Keratinocyte (primary cell): ENCODE measurements at regions not wholly inside any gene's neighbourhood (a gene's known extent, or its start where the extent isn't known, plus 50 kb on each side); places are given as distances from the start of the nearest gene placed in this dataset.

Experiments
- DNase-seq: peaks from one replicate; pipeline ENCODE4 v3.0.0-alpha.2; 2011; ENCODE audit warnings: low read depth, missing footprints, low spot score
- FAIRE-seq: peaks from 2 replicates; lab custom pipeline; 2011; peaks lifted over from hg19 to GRCh38; lab: Jason Lieb, UNC
- H2AFZ ChIP-seq: 2 replicates; pipeline ENCODE4 v1.6.0; 2012; ENCODE audit warnings: low read length, control low read depth, inconsistent platforms; ENCODE audit not compliant: control insufficient read depth
- H3K27ac ChIP-seq: 2 replicates; pipeline ENCODE4 v1.5.1; 2011; ENCODE audit warnings: low read length; ENCODE audit not compliant: control insufficient read depth, insufficient read depth
- H3K27me3 ChIP-seq: 3 replicates; pipeline ENCODE4 v1.6.0; 2011; ENCODE audit warnings: low read length; ENCODE audit not compliant: control insufficient read depth, insufficient read depth; ENCODE audit errors: extremely low read depth
- H3K36me3 ChIP-seq, 2 experiments: 2 replicates in 1 of 2; 3 replicates in 1 of 2; pipeline ENCODE4 v1.5.1; 2011; ENCODE audit warnings: low read length in 2 of 2, mild to moderate bottlenecking in 1 of 2; ENCODE audit not compliant: control insufficient read depth in 2 of 2, insufficient read depth in 2 of 2; ENCODE audit errors: extremely low read depth in 1 of 2
- H3K4me1 ChIP-seq: 3 replicates; pipeline ENCODE4 v1.5.1; 2011; ENCODE audit warnings: low read length; ENCODE audit not compliant: control insufficient read depth, insufficient read depth; ENCODE audit errors: extremely low read depth
- H3K4me2 ChIP-seq: 3 replicates; pipeline ENCODE4 v1.6.0; 2011; ENCODE audit warnings: low read depth, low read length; ENCODE audit not compliant: control insufficient read depth, insufficient read depth; ENCODE audit errors: extremely low read depth
- H3K4me3 ChIP-seq, 3 experiments: fragments of 200-600 bp in 1 of 3; sonication (generic) in 1 of 3; 2 replicates in 2 of 3; 3 replicates in 1 of 3; pipeline ENCODE4 v1.5.1; 2011 to 2016; ENCODE audit warnings: low read length in 3 of 3, mild to moderate bottlenecking in 3 of 3, control low read depth in 2 of 3, inconsistent platforms in 1 of 3, low read depth in 1 of 3, mixed read lengths in 1 of 3, mixed run types in 1 of 3, moderate library complexity in 1 of 3; ENCODE audit not compliant: control insufficient read depth in 2 of 3, insufficient read depth in 2 of 3; ENCODE audit errors: extremely low read depth in 1 of 3
- H3K79me2 ChIP-seq: 2 replicates; pipeline ENCODE4 v1.6.0; 2012; ENCODE audit warnings: low read length; ENCODE audit not compliant: control insufficient read depth, insufficient read depth
- H3K9ac ChIP-seq: 3 replicates; pipeline ENCODE4 v1.6.0; 2011; ENCODE audit warnings: low read length; ENCODE audit not compliant: control insufficient read depth, insufficient read depth; ENCODE audit errors: extremely low read depth
- H3K9me1 ChIP-seq: 3 replicates; pipeline ENCODE4 v1.6.0; 2011; ENCODE audit warnings: low read length; ENCODE audit not compliant: control insufficient read depth, insufficient read depth; ENCODE audit errors: extremely low read depth
- H3K9me3 ChIP-seq: 2 replicates; pipeline ENCODE4 v1.5.1; 2012; ENCODE audit warnings: low read depth, low read length; ENCODE audit not compliant: control insufficient read depth
- H4K20me1 ChIP-seq: 3 replicates; pipeline ENCODE4 v1.6.0; 2011; ENCODE audit warnings: low read length; ENCODE audit not compliant: control insufficient read depth, insufficient read depth; ENCODE audit errors: extremely low read depth
- EZH2 ChIP-seq: IDR thresholded peaks from one replicate; pipeline ENCODE4 v1.6.1; 2012; ENCODE audit warnings: inconsistent platforms, mild to moderate bottlenecking, low read length, moderate library complexity
- dilution Hi-C: fragments of 300-500 bp; cut with MboI; formaldehyde crosslinking; loops from one replicate; pipeline ENCODE4 v1.7.0; 2020; ENCODE audit warnings: low sequenced_read_pairs; ENCODE audit not compliant: extremely low pct_ligation_motif_present
- TF ChIP-seq, protein P1 (sequence below), 3 experiments: IDR thresholded peaks in 1 of 3; conservative IDR thresholded peaks in 1 of 3; optimal IDR thresholded peaks in 1 of 3; 2 replicates in 2 of 3; 3 replicates in 1 of 3; pipeline versions ENCODE3 to v1.5.1; 2011; ENCODE audit warnings: low read length in 3 of 3, mild to moderate bottlenecking in 3 of 3, moderate library complexity in 2 of 3, control low read depth in 1 of 3, inconsistent platforms in 1 of 3; ENCODE audit not compliant: insufficient read depth in 2 of 3; ENCODE audit errors: extremely low read depth in 1 of 3

DNA sequence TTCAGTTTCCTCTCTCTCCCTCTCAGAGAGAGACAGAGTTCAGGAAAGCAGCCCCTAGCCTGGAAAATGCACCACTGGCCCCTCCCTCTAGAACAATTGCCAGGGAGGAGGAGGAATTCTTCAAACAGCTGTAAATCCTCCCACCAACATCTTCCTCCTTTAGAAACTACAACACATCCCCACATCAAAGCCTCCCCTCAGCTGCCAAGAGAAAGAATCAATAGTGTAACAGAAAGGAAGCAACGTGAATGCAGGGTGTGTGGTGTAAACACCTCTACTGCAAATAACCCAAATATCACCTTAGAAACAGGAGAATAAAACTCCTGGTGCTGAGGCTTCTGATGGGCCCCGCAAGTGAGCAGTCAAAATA, 249.9 kb upstream of the GATB start:
- no peak overlapping the region for H2AFZ ChIP-seq
- H3K79me2 ChIP-seq: no peaks in the 10 kb centered on the region
- no peaks in the 10 kb centered on the region for H3K27me3 ChIP-seq
- H4K20me1 ChIP-seq: no peaks in the 10 kb centered on the region
- dilution Hi-C loops: no loop called here
- no peak overlapping the region for H3K4me2 ChIP-seq
- H3K4me3 ChIP-seq: no peak overlapping the region
- DNase-seq: no peak
- H3K27ac ChIP-seq: no peak overlapping the region
- TF ChIP-seq, protein P1, sequence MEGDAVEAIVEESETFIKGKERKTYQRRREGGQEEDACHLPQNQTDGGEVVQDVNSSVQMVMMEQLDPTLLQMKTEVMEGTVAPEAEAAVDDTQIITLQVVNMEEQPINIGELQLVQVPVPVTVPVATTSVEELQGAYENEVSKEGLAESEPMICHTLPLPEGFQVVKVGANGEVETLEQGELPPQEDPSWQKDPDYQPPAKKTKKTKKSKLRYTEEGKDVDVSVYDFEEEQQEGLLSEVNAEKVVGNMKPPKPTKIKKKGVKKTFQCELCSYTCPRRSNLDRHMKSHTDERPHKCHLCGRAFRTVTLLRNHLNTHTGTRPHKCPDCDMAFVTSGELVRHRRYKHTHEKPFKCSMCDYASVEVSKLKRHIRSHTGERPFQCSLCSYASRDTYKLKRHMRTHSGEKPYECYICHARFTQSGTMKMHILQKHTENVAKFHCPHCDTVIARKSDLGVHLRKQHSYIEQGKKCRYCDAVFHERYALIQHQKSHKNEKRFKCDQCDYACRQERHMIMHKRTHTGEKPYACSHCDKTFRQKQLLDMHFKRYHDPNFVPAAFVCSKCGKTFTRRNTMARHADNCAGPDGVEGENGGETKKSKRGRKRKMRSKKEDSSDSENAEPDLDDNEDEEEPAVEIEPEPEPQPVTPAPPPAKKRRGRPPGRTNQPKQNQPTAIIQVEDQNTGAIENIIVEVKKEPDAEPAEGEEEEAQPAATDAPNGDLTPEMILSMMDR (optimal IDR thresholded peaks at IDR 0.05 in 1 of 3, IDR thresholded peaks at IDR 0.05 in 1 of 3, conservative IDR thresholded peaks at IDR 0.05 in 1 of 3; ENCODE audit: extremely low read depth in 1 of 3, insufficient read depth in 2 of 3, low read length in 3 of 3): no peak
- no peak for TF ChIP-seq EZH2
- H3K9ac ChIP-seq: no peak overlapping the region
- H3K9me3 ChIP-seq: no peaks in the 10 kb centered on the region
- no peaks in the 10 kb centered on the region for H3K36me3 ChIP-seq
- no peaks in the 10 kb centered on the region for H3K4me1 ChIP-seq
- FAIRE-seq: no peak
- no peaks in the 10 kb centered on the region for H3K9me1 ChIP-seq

DNA sequence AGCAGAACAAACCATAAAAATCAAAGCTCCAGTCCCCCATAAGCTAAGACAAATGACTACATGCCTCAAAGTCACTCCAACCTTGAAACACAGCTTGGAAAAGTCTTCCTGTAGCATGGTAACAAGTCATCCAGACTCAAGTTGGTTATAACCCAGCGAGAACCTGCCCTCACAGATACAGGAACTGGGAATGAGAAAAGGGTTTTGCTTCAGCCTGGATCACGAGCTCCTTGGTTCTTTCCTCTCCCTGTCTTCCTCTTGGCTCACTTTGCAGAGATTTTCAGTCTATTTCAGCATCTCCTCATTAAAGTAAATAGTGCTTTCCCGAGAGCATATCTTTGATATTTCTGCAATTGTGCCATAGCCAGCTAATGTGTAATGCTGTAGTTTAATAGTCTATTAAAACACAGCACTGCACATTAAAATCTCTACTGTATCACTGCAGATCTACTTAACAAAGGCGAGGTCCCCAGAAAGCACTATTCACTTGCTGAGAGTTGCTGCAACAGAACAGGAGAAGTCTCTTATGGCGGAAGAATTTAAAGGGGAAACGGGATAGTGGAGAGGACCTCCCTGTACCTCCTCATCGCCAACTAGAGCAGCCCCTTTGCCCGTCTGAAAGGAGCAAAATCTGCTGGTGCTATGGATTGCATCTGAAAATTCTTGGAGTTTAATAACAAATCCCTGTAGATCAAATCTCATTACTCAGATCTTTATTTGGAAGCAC, 249.3 kb upstream of the GATB start:
- Histone ChIP-seq H3K9me3 (no peaks in the 10 kb centered on the region), H3K27me3 (no peaks in the 10 kb centered on the region), H4K20me1 (no peaks in the 10 kb centered on the region), H3K27ac (no peak overlapping the region), H3K4me3 (no peak overlapping the region), H2AFZ (no peak overlapping the region), H3K9me1 (no peaks in the 10 kb centered on the region), H3K36me3 (no peaks in the 10 kb centered on the region), H3K79me2 (no peaks in the 10 kb centered on the region), H3K4me2 (no peak overlapping the region), H3K9ac (no peak overlapping the region), H3K4me1 (no peaks in the 10 kb centered on the region)
- TF ChIP-seq, protein P1 (optimal IDR thresholded peaks at IDR 0.05 in 1 of 3, IDR thresholded peaks at IDR 0.05 in 1 of 3, conservative IDR thresholded peaks at IDR 0.05 in 1 of 3; ENCODE audit: extremely low read depth in 1 of 3, insufficient read depth in 2 of 3, low read length in 3 of 3): no peak
- TF ChIP-seq EZH2: no peak
- dilution Hi-C loops: no loop called here
- FAIRE-seq (no peak), DNase-seq (no peak)
